GM18861 (cell line): ENCODE measurements at regions not wholly inside any gene's neighbourhood (a gene's known extent, or its start where the extent isn't known, plus 50 kb on each side); places are given as distances from the start of the nearest gene placed in this dataset.

Source experiments
- ATAC-seq: cut with Tn5 transposase; IDR thresholded peaks from one replicate; pipeline ENCODE4 v1.9.1; 2021; ENCODE audit not compliant: unreplicated experiment

DNA sequence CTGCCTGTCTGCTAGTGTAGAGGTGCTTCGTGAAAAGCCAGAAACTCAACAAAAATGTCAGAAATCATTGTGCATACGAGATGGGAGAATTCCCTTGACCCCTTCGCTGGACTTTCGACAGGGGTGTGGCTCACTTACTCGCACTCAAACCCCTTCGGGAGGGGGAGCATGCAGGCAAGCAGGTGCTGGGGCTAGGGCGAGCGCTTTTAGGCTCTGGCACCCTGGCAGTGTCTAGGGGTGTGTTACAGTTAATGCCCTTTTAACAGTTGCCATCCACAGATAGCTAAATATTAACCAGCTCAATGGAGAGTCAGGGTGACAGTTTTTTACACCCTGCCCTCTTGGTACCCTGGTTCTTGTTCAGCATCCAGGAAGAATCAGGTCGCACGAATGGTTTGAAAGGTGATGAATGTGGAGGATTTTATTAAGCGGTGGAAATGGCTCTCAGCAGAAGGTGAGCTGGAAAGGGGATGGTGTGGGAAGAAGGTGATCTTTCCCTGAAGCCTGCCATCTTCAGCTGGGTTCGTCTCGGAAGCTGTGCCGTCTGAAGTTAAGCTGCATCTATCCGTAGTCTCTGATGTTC lies 59.6 kb upstream of the SHANK2 start:
- ATAC-seq = no peak

DNA sequence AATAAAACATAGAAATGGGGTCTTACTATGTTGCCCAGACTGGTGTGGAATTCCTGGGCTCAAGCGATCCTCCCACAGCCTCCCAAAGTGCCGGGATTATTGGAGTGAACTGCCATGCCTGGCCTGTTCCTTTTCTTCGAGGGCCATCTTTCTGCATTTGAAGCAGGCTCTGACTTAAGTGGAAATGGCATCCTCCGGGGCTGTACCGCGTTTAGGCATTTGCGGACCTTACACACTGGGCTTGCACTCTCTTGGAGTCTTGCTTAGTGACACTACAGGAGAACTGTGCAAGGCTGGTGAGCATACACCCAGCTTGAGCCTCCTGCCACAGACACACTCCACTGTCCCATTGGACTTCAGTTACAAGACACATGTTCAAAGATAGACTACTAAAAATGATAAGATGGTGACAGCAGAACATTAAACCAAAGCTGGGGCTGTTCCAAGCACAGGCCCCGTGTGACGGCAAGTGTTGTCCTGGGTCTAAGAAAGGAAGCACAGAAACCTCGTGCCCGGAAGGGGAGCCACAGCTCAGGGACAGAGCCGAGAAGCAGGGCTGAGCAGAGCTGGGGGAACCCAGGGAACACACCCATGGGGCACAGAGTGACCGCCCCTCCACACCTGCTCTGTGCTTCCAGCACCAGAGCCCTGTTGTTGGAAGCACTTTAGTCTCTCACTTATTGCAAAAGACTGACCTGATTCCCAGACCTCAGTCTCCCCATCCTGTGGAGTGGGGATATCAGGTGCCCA lies 59.0 kb upstream of the SHANK2 start:
- no peak for ATAC-seq

DNA sequence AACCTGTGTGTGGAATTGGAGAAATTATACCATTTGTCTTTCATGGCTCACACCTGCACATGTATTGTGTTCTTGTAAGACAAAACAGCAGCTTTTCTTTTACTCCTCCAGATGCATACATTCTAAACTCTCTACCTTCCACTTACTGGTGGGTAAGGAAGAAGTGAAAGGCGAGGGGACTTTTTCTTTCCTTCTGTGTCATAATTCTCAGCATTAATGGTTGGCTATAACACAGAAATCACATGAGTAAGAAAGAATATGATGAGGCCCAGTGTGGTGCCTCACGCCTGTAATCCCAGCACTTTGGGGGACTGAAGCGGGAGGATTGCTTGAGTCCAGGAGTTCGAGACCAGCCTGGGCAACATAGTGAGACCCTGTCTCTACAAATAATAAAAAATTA lies 57.8 kb upstream of the SHANK2 start:
- no peak for ATAC-seq

DNA sequence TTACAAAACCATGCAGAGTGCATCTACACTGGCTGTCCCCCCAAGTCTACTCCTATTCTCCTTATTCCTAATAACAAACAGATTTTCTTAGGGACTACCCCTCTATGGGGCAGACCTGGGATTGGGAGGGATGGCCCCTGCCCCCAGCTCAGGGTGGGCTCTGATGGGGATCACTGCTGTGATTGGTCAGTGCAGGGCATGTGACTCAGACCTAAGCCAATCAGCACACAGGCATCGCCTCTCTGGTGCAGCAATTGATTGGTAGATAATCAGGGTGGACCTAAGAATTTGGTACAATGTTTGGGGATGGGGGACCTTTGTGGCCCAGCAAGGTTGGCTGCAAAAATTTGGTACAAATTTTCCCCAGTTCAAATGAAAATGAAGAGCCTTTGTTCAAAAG lies 57.2 kb upstream of the SHANK2 start:
- no peak for ATAC-seq

DNA sequence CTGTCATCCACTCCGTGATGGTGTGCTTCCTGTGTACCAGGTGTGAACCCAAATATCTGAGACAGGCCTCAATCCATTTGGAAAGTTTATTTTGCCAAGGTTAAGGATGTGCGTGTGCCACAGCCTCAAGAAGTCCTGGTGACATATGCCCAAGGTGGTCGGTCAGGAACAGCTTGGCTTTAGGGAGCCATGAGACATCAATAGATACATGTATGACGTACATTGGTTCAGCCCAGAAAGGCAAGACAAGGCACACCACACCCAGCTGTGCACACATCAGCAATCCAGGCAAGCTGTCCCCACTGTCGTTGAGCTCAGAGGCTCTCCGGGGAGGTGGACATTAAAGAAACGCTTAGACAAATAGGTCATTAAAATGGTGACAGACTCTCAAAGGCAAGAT lies 56.8 kb upstream of the SHANK2 start:
- no peak for ATAC-seq

DNA sequence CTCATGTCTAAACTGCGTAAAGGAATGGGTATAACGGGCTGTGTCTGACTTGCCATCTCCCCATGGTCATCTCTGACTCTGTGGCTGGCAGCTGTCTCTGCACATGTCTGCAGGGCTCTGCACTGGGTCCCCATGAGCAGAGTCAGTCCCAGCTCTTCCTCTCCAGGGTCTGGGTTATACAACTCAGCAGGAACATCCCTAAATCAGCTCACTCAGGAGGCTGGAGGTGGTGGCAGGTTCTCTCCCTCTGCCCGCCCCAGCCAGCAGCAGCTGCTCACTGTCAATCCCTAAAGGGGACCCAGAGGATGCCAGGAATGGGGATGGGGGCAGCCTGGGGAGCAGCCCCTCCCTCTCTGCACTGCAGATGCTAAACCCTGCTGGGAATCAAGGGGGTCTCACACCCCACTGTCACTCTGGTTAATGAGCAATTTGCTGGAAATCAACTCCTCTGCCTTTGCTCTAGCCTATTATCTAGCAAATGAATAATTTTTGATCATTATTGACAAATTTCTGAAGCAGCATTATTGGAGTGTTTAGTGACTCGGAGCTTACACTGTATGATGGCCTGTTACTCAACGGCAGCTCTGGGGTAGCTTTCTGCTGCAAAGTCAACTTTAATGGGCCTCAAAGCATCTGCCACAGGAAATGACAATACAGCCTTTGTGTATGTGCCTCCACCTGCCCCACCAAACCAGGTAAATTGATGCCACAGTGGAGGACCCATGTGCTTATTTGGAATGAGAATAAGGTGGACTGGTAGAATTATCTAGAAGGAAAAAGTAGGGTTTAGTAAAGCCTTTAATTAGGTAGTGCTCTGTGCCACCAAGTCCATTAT lies 55.7 kb upstream of the SHANK2 start:
- no peak for ATAC-seq

DNA sequence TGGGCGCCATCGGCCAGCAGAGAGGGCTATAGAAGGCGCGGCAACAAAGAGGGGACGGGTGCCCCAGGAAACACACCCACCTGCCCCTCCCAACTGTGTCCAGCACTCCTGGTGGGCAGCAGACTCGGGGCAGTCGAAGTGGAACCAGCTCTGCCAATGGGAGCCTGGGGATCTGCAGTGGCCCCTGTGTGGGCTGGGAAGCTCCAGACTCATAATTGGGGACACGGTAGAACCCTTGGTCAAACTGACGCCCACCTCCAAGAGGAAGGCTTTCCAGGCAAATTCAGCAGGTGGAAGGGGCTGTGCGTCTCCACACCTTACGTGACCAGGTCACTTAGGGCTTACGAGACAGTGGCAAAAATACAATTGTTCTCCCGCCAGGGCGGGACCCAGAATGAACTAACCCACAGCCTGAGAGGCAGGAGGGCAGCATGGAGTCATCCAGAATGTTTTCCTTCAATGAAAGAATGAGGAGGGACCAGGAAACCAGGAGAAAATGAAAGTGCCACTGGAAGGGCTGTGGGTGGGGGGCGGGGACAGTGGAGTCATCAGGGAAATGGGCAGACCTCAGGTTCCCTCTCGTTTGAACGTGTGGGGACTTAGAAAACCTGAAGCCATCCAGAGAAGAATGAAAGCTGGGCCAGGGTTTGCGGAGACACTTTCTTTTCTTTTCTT lies 53.2 kb upstream of the SHANK2 start:
- ATAC-seq = no peak

DNA sequence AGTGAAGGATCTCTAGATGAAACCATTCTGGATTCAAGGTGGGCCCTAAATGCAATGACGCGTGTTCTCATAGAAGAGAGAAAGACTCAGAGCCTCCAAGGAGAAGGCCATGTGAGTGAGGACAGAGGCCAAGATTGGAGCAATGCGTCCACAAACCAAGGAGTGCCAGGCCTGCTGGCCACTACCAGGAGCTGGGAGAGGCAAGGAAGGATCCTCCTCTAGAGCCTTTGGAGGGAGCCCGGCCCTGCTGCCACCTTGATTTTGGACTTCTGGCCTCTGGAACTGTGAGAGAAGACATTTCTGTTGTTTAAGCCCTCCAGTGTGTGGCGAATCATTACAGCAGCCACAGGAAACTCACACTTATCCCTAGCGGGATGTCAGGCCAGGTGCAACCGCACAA lies 52.7 kb upstream of the SHANK2 start:
- ATAC-seq = no peak

DNA sequence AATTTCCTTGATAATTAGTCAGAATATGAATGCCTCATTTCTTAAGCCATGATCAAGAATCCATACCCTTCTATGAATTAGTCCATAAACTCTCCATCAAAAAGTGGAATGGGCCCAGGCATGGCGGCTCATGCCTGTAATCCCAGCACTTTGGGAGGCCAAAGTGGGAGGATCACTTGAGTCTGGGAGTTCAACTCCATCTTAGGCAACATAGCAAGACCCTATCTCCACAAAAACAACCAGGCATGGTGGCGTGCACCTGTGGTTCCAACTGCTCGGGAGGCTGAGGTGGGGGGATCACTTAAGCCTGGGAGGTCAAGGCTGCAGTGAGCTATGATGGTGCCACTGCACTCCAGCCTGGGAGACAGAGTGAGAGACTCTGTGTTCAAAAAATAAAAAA lies 52.1 kb upstream of the SHANK2 start:
- no peak for ATAC-seq

DNA sequence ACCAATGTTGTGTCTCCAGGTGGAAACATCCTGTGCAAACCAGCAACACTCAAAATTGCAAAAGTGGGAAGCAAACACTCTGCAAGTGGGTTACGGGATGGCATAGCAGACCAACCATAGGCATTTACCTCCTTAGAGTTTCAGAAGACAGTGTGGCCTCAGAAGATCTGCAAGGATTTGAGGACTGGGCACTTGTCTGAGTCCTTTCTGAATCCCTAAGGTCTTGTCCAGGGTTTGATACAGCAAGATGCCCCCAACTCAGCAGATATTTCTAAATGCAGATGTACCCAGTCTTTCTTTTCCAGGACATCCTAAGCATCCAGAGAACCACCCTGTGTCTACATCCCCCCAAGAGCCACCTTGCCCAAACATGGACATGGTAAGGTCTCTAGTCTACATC lies 51.7 kb upstream of the SHANK2 start:
- ATAC-seq = no peak

DNA sequence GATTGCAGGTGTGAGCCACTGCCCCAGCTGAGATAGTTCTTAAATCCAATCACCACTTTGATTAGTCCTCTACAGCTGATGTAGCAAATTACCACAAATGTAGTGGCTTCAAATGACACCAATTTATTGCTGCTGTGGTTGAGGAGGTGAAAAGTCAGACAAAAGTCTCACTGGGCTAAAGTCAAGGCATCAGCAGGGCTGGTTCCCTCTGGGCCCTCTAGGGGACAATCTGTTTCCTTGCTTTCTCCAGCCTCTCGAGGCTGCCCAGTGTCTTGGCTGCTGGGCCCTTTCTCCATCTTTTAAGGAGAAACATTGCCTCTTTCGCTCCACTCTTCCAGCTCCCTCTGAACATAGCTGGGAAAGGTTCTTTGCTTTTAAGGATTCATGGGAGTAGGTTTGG lies 50.5 kb upstream of the SHANK2 start:
- no peak for ATAC-seq

DNA sequence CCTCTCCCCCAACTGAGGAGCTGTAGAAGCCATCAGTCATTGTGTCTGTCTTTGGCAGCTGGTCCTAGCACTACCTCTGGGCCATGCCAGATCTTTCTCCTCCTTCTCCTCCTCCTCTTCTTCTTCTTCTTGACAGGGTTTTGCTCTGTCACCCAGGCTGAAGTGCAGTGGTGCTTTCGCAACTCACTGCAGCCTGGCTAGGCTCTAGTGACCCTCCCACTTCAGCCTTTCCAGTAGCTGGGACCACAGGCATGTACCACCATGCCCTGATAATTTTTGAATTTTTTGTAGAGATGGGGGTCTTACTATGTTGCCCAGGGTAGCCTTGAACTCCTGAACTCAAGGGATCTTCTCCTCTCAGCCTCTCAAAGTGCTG lies 50.1 kb upstream of the SHANK2 start:
- ATAC-seq = no peak
